GM21360 (cell line): ENCODE measurements at regions not wholly inside any gene's neighbourhood (a gene's known extent, or its start where the extent isn't known, plus 50 kb on each side); places are given as distances from the start of the nearest gene placed in this dataset.
A peak's percentile ranks its signal among the peaks of the same experiment; 100 is the strongest.
"Not testable (repeated sequence)": the region's sequence is repeated elsewhere in the genome, so short reads cannot be mapped to it uniquely, and the experiment has no call there.

Experiments
- ATAC-seq: cut with Tn5 transposase; IDR thresholded peaks from one replicate; pipeline ENCODE4 v1.9.1; 2021; ENCODE audit warnings: mild to moderate bottlenecking, moderate library complexity; ENCODE audit not compliant: unreplicated experiment

DNA sequence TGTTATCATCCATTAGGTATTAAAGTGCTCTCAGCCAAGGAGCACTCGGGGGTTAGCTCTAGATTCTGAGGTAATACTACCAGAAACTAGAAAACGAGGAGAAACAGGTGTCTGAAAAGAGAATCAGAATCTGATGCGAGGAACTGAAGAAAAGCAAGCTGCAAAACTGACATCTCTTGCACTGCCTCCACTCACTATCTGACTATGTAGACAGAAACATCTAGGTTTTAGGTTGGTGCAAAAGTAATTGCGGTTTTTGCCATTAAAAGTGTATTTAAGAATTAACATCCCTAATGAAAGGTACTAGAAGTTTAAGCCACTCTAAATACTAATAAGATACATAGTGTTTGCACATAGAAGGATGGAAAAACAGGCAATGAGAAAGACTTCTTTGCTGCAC is 334.4 kb downstream of the GOLGA6L6 start:
- not testable (repeated sequence) for ATAC-seq

DNA sequence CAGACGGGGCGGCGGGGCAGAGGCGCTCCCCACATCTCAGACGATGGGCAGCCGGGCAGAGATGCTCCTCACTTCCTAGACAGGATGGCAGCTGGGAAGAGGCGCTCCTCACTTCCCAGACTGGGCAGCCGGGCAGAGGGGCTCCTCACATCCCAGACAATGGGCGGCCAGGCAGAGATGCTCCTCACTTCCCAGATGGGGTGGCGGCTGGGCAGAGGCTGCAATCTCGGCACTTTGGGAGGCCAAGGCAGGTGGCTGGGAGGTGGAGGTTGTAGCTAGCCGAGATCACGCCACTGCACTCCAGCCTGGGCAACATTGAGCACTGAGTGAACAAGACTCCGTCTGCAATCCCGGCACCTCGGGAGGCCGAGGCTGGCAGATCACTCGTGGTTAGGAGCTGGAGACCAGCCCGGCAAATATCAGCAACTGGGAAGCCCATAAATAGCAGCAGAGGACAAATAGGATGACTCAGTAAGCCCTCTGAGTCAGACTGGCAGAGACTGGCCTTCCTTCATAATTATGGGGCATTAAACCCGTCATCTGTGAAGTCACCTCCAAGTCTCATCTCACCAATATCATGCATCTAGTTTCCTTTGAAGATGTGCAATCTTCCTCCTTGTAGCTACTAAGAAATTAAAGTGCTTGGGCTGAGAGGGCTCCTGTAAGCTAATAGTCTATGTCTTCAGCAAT is 337.3 kb downstream of the GOLGA6L6 start:
- ATAC-seq = not testable (repeated sequence)

DNA sequence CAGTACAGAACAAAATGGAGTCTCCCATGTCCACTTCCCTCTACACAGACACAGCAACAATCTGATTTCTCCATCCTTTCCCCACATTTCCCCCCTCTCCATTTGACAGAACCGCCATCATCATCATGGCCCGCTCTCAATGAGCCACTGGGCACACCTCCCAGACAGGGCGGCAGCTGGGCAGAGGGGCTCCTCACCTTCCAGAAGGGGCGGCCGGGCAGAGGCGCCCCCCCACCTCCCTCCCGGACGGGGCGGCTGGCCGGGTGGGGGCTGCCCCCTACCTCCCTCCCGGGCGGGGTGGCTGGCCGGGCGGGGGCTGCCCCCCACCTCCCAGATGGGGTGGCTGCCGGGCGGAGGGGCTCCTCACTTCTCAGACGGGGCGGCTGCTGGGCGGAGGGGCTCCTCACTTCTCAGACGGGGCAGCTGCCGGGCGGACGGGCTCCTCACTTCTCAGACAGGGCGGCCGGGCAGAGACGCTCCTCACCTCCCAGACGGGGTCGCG is 337.9 kb downstream of the GOLGA6L6 start:
- not testable (repeated sequence) for ATAC-seq

DNA sequence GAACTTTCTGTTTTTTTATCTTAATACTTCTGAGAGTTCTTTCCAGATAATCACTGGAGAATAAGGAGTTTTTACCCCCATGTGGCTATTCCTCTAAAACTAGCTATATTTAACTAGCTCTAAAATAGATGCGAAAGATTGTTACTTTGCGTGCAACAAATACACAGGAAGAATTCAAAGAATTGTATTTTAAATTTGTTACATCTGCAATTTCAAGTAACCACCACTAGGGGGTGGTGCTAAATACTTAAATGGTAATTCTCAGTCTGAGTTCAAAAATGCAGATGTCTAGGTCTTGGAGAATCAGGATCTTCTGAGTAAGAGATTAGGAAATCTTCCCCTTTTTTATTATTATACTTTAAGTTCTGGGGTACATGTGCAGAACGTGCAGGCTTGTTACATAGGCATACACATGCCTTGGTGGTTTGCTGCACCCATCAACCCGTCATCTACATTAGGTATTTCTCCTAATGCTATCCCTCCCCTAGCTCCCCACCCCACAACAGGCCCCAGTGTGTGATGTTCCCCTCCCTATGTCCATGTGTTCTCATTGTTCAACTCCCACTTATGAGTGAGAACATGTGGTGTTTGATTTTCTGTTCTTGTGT is 346.9 kb downstream of the GOLGA6L6 start:
- ATAC-seq = not testable (repeated sequence)

DNA sequence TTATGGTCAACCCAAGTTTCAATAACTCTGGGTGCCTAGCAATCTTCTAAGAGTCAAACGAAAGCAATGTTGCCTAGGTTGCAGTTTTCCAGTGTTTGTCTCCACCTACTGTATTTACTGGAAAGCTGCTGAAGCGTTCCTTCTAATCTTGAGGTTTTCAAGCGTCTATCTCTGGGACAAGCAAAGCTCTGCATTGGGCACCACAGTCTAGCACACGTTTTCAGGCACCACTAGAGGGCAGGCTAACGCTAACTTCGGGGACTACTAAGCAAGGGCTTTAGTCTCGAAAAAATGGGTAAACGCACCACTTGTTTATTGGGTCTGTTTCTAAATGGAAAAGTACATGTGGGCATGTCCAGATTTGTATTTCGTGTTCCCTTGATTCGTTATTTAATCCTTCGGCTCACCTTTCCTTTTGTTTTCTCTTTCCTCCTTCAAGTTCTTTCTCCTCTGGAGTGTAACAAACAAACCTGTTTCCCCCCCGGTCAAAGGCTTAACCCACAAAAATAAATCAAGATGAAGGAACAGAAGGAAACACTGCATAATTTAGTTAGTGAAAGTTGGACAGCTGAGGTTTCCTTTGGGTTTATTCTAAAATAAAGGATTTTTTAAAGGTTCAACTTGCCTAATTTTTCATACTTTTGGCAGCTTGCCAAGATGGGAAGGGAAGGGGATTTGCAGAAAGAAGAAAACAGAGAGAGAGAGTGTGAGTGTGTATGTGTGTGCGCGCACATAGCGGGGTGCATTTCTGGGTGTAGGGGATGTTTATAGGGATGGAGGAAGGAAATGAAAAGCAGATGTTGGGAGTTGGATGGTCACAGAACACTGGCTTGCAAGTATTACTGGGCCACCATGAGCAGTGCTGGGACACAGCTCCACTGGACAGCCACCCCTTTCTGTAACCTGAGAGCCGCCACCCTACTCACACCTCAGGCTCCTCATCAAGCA is 348.3 kb downstream of the GOLGA6L6 start:
- peak; percentile 66 for ATAC-seq

DNA sequence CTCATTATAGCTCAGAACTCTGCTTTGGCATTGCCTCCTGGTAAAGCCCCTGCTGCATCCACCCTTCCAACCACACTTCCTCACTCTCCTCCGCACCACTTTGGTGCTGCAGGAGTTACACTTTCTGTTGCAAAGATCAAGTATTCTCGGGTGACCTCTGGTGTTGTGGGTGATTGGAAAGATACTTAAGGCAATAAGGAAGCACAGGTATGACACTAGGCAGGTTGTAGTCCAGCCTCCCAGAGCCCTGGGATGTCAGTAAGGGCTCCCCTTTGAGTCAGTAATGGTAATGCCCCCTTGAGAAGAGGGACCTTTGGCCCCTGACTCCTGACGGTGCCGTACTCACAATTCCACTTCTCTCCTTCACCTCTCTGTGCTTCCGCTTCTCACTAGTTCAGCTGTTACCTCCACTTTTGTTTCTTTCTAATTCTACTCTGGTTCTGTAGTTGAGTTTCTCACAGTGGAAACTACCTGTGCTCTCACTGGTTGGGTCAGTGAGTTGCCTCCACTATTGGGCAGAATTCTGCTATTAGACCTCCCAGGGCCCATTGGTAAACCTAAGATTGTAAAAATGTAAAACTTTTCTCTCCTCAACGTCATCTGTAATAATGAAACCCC is 350.0 kb downstream of the GOLGA6L6 start:
- ATAC-seq = not testable (repeated sequence)

DNA sequence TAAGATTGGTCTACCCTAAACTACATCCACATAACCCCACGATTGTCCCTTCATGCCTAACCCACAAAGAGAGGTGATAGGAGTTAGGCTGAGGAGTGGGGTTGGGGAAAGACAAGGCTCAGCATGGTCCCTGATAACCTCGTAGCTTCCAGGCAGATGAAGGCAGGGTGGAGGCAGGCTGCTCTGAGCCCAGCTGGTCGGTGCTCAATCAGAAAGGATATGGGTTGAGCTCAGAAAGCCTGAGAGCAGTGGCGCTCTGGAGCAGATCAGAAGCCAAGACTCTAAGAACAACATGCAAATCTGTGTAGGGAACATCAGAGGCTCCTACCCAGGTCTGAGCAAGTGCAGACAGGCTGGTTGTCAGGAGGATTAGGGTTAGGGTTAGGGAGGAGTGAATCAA is 353.0 kb downstream of the GOLGA6L6 start:
- ATAC-seq = not testable (repeated sequence)

DNA sequence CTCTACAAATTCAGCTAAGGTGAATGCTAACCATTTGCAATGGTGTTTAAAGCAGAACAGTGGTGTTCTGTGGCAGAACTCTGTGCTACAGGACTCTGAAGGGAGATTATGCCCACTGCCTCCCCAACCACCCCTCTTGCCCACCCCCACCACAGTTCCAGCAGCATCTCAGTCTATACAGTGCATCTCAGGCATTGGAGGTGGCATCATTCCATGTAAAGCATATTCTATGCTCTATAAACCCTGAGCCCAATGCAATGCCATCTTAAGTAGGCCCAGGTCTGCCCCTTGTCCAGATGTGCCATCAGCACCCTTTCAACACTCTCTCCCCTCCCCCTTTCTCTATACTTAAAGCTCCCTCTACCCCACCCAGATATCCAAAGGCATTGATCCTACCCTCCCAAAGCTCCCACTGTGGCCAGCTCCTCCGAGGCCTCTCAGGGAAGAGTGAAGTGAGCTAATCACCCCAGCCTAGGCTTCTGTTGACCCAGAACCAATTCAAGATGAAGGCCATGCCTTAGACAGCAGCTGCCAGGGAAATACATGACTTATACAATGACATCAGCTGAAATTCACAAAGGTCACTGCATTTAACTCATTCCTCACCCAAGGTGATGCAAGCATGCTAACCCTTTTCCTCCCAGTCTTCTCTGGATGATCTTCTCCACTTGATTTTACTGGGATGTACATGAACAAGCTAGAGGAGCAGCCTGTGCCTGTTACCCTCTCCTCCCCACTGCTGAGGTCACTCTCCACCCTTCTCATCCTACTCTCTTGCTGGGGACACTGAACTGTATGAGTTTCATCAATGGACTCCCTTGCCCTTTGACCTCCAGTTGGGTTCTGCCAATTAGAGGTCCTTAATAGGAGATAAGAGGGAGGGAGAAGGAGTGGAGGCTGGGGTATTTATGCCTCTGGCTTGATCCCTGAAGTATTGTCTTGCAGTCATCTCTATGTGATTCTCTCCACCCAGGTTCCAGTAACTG is 353.9 kb downstream of the GOLGA6L6 start:
- not testable (repeated sequence) for ATAC-seq

DNA sequence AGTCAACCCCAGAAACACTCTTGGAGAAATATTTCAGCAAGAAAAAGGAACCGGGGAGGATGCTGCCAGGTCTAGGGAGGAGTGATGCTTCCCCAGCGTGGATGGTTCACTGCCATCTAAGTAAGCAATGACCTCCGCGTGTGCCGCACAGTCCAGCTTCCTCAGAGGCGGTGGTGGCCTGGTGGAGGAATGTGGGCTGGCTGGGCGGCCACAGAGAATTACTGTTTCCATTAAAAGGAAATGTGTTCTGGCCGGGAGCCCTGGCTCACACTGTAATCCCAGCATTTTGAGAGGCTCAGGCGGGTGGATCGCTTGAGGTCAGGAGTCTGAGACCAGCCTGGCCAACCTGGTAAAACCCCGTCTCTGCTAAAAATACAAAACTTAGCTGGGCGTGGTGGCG is 356.7 kb downstream of the GOLGA6L6 start:
- ATAC-seq = not testable (repeated sequence)

DNA sequence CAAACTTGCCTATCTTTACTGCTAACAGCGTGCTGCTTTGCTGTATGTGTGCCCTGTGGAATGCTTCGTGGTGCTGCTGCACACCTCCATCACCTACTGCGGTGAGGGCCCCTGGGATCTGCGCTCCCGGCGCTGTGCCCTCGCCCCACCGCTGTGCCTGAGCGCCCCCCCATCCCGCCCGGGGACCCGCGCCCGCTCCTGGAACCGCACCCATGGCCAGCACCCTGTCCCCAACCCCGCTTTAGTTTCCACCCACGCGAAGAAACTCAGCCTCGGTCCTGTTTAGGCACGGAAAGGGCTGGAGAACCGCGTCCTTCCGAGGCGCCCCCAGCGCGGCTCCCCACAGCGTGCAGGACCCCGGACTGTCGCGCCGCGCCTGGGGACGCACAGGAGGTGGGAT is 373.4 kb downstream of the GOLGA6L6 start:
- ATAC-seq = not testable (repeated sequence)

DNA sequence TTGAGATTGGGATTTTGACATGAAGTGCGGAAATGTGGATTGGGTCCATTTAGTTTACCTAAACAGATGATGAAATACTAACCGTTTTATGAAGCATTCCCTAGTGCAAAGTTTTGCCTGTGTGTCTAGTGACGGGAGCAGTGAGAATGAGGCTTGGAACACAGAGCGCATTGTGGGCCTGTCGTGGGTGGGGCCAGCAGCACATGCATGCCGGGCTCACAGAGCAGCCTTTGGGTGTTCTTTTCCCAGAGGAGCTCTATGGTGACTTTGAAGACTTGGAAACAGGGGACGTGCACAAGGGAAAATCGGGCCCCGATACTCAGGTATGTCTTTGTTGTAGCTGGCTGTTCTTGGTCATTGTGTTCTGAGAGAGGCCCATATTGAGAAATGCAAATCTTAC is 388.1 kb downstream of the GOLGA6L6 start:
- ATAC-seq = not testable (repeated sequence)

DNA sequence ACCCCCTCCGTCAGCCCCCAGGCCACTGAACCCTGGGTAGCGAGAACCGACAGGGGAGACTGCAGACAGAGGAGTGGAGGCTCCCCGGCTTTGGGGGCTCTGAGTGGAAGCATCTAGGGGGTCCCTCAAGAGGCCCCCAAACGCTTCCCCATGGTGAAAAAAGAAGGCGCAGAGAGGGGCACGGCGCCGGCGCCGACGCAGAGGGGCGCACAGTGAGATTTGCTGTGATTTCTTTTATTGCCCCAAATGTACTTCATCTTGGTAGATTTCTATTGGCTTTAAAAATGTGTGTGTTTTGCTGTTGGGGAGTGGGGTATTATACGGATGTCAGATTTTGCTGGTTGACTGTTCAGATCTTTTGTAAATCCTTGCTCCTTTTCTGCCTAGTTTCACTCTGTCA is 392.9 kb downstream of the GOLGA6L6 start:
- not testable (repeated sequence) for ATAC-seq

DNA sequence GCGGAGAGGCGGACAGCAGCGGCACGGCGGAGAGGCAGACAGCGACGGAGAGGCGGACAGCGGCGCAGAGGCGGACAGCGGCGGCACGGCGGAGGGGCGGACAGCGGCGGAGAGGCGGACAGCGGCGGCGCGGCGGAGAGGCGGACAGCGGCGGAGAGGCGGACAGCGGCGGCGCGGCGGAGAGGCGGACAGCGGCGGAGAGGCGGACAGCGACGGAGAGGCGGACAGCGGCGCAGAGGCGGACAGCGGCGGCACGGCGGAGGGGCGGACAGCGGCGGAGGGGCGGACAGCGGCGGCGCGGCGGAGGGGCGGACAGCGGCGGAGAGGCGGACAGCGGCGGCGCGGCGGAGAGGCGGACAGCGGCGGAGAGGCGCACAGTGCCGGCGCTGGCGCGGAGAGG is 393.6 kb downstream of the GOLGA6L6 start:
- not testable (repeated sequence) for ATAC-seq

DNA sequence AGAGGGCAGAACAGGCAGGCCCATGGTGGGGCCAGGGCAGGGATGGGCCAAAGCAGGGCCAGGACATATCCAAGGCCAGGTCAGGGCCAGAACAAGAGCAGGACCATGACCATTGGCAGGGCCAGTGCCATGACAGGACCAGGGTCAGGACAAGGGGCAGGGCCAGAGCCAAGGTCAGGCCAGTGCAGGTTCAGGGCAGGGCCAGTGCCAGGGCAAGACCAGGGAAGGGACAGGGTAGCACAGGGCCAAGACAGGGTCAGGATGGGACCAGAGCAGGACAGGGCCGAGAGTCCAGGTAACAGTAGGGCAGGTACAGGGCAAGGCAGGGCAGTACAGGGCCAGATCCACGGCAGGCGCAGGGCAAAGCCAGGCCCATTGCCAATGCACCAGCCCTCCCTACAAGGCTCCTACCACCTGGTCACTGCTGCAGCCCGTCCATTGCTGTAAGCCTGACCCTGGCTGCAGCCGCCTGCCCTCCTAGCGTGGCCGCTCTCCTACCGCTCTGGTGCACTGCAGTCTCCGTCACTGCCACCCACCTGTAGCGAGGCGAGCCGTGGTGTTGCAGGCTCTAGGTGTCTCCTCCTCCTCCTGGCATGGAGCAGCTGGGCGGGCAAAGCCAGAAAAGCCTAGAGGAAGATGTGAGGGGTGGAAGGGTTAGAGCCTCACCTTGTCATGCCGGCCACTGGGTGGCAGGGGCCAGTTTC is 397.1 kb downstream of the GOLGA6L6 start:
- not testable (repeated sequence) for ATAC-seq

DNA sequence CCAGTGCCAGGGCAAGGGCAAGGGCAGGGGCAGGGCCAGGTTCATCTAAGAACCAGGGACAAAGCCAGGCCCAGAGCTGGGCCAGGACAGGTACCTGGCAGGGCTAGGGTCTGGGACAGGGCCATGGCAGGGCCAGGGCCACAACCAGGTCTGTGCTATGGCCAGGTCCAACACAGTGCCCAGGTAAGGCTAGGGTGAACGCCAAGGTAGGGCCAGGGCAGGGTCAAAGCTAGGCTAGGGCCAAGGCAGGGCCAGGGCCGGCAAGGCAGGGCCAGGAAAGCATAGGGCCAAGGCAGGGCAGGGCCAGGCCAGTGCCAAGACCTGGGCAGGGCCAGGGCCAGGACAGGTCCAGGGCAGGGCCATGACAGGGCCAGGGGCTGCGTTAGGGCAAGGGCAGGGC is 398.7 kb downstream of the GOLGA6L6 start:
- ATAC-seq = not testable (repeated sequence)

DNA sequence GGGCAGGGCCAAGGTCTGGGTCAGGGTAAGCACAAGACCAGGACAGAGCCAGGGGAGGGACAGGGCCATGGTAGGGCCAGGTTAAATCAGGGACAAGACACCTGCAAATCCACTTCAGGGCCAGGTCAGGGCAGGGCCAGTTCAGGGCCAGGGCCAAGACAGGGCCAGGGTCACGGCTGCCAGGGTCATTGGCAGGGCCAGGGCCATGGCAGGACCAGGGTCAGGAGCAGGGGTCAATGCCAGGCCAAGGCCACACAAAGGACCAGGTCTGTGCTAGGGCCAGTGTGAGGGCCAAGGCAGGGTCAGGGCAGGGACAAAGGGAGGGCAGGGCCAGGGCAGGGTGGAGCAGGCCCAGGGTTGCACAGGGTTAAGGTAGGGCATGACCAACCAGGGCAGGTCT is 399.2 kb downstream of the GOLGA6L6 start:
- not testable (repeated sequence) for ATAC-seq

DNA sequence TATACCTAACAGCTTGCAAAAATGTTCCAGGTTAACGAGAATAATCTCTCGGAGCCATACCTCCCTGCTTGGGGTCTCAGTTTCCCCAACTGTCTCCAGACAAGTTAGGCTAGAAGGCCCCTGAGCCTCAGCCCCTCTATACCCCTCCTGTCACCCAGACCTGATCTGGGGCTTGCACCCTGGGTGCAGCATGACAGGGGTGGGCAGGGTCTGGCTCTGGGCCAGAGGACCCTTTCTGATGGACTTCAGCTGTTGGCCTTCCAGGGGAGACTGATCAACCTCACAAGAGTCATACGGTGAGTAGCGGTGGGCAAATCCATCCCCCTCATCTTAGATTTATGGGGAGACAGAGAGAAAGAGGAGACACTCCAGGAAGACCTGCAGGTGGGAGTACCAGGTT is 416.9 kb downstream of the GOLGA6L6 start:
- ATAC-seq = not testable (repeated sequence)

DNA sequence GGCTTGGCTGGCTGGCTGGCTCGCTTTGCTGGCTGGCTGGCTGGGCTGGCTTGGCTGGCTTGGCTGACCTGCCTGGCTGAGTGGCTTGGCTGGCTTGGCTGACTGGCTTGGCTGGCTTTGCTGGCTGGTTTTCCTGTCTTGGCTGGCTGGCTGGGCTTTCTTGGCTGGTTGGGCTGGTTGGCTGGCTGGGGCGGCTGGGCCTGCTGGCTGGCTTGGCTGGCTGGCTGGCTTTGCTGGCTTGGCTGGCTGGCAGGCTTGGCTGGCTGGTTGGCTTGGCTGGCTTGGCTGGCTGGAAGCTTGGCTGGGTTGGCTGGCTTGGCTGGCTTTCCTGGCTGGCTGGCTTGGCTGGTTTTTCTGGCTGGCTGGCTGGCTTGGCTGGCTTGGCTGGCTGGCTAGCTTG is 435.6 kb downstream of the GOLGA6L6 start:
- no peak for ATAC-seq
